K562 (cell line): ENCODE measurements at regions not wholly inside any gene's neighbourhood (a gene's known extent, or its start where the extent isn't known, plus 50 kb on each side); places are given as distances from the start of the nearest gene placed in this dataset.

Experiments used
- ATAC-seq: fragments of 200-7000 bp; cut with Tn5 transposase; 3 replicates; pipeline ENCODE4 v1.9.1; 2020; ENCODE audit warnings: moderate library complexity
- BruUV-seq: library from RNA; stranded (reverse); fragments of 400-500 nt; replicated peaks from 2 replicates; lab custom pipeline; 2021; lab: Mats Ljungman, UMichigan
- CTCF ChIA-PET: fragments of 300-600 bp; formaldehyde crosslinking; extraction: SDS; loops from one replicate; lab custom pipeline; 2021; ENCODE audit warnings: low intra/inter-chr PET ratio; lab: Yijun Ruan, JAX
- POLR2A ChIA-PET: fragments of 300-600, 350-650 bp; sonication (Branson Sonifier 250); formaldehyde crosslinking; extraction: SDS; loops from one replicate; lab custom pipeline; 2021; ENCODE audit warnings: antibody characterized with exemption, inconsistent platforms; lab: Yijun Ruan, JAX
- DNase-seq, 4 experiments: peaks; one replicate each; pipeline versions ENCODE4 v3.0.0 to v3.0.0-alpha.2; 2011 to 2018; ENCODE audit warnings: low spot score in 3 of 4, mixed read lengths in 3 of 4; ENCODE audit errors: extremely low read depth in 1 of 4
- FAIRE-seq: peaks from 2 replicates; lab custom pipeline; 2011; peaks lifted over from hg19 to GRCh38; lab: Jason Lieb, UNC
- H2AFZ ChIP-seq: 2 replicates; pipeline ENCODE4 v1.6.0; 2011; ENCODE audit warnings: low read depth, low read length, control low read depth, inconsistent platforms
- H3K27ac ChIP-seq: fragments of 200-600 bp; 3 replicates; pipeline ENCODE4 v1.8.0; 2011; ENCODE audit warnings: low read depth, mild to moderate bottlenecking, control low read depth, inconsistent platforms, low read length, moderate library complexity, mixed read lengths; ENCODE audit errors: extremely low read depth
- H3K27me3 ChIP-seq, 2 experiments: fragments of 300-600 bp in 1 of 2; 2 replicates in 1 of 2; 3 replicates in 1 of 2; pipeline versions ENCODE4 v1.6.0 to v1.8.0; 2011; ENCODE audit warnings: inconsistent platforms in 2 of 2, low read length in 2 of 2, mild to moderate bottlenecking in 1 of 2, mixed read lengths in 1 of 2, moderate library complexity in 1 of 2; ENCODE audit not compliant: control insufficient read depth in 2 of 2, insufficient read depth in 2 of 2
- H3K36me3 ChIP-seq: fragments of 300-600 bp; 3 replicates; pipeline ENCODE4 v1.8.0; 2011; ENCODE audit warnings: mild to moderate bottlenecking, low read length, inconsistent platforms; ENCODE audit not compliant: control insufficient read depth, insufficient read depth
- H3K4me1 ChIP-seq, 2 experiments: fragments of 200-600 bp in 1 of 2; replicated peaks in 1 of 2; 2 replicates in 1 of 2; 3 replicates in 1 of 2; pipeline versions ENCODE4 v1.5.1 to v1.8.0; 2011; ENCODE audit warnings: inconsistent platforms in 2 of 2, low read length in 2 of 2, mild to moderate bottlenecking in 1 of 2, mixed read lengths in 1 of 2, moderate library complexity in 1 of 2; ENCODE audit not compliant: control insufficient read depth in 2 of 2, insufficient read depth in 2 of 2
- H3K4me2 ChIP-seq: 2 replicates; pipeline ENCODE4 v1.6.1; 2011; ENCODE audit warnings: low read length, control low read depth, inconsistent platforms, mixed read lengths; ENCODE audit not compliant: insufficient read depth
- H3K4me3 ChIP-seq: fragments of 200-600 bp; sonication (generic), shearing (Covaris generic); 2 replicates; pipeline ENCODE4 v1.5.1; 2016; ENCODE audit warnings: control low read depth, inconsistent platforms
- H3K79me2 ChIP-seq: fragments of 200-600 bp; 3 replicates; pipeline ENCODE4 v1.8.0; 2011; ENCODE audit warnings: low read length, inconsistent platforms; ENCODE audit not compliant: control insufficient read depth, insufficient read depth
- H3K9ac ChIP-seq, 2 experiments: 2 replicates each; pipeline versions ENCODE4 v1.6.0 to v1.6.1; 2011; ENCODE audit warnings: low read depth in 2 of 2, low read length in 2 of 2, control low read depth in 1 of 2, inconsistent platforms in 1 of 2, mild to moderate bottlenecking in 1 of 2, mixed read lengths in 1 of 2; ENCODE audit not compliant: insufficient read depth in 1 of 2
- H3K9me1 ChIP-seq: one replicate; pipeline ENCODE4 v1.6.0; 2011; ENCODE audit warnings: inconsistent platforms, mild to moderate bottlenecking, low read length, moderate library complexity; ENCODE audit not compliant: control insufficient read depth, insufficient read depth
- H3K9me3 ChIP-seq: replicated peaks from 2 replicates; pipeline ENCODE4 v1.5.1; 2011; ENCODE audit warnings: low read depth, low read length, inconsistent platforms; ENCODE audit not compliant: control insufficient read depth, insufficient read depth
- H4K20me1 ChIP-seq: replicated peaks from 2 replicates; pipeline ENCODE4 v1.6.1; 2011; ENCODE audit warnings: low read length, inconsistent platforms, mixed read lengths; ENCODE audit not compliant: control insufficient read depth, insufficient read depth
- CEBPB ChIP-seq: fragments of 450-650 bp; IDR thresholded peaks from 2 replicates; pipeline ENCODE4 v1.6.1; 2016; ENCODE audit warnings: missing genetic modification characterization, missing compliant biosample characterization
- MCM3 ChIP-seq: fragments of 450-650 bp; IDR thresholded peaks from 2 replicates; pipeline ENCODE4 v1.6.1; 2016
- RAD21 ChIP-seq, 2 experiments: fragments of 250-450 bp in 1 of 2; fragments of 450-650 bp in 1 of 2; sonication (Bioruptor Pico) in 1 of 2; formaldehyde crosslinking in 1 of 2; IDR thresholded peaks in 1 of 2; conservative IDR thresholded peaks in 1 of 2; 2 replicates each; pipeline versions ENCODE4 v1.4.0 to v1.8.0; 2020 to 2022; ENCODE audit warnings: mild to moderate bottlenecking in 2 of 2, moderate library complexity in 1 of 2
- RBM34 ChIP-seq: fragments of 200-400 bp; formaldehyde crosslinking; IDR thresholded peaks from 2 replicates; pipeline ENCODE4 v1.6.1; 2018; ENCODE audit warnings: low read length, borderline replicate concordance; ENCODE audit not compliant: insufficient read depth
- SRSF9 ChIP-seq: fragments of 200-400 bp; formaldehyde crosslinking; IDR thresholded peaks from 2 replicates; pipeline ENCODE4 v1.6.1; 2017; ENCODE audit warnings: low read depth, low read length, borderline replicate concordance
- TAF15 ChIP-seq: fragments of 200-400 bp; formaldehyde crosslinking; IDR thresholded peaks from 2 replicates; pipeline ENCODE4 v1.6.1; 2017; ENCODE audit warnings: mild to moderate bottlenecking, low read depth, low read length, moderate library complexity
- ZHX1 ChIP-seq: fragments of 150-350 bp; conservative IDR thresholded peaks from 2 replicates; pipeline ENCODE4 v1.6.1; 2014; ENCODE audit warnings: low read length
- ZNF12 ChIP-seq: sonication (generic); formaldehyde crosslinking; IDR thresholded peaks from 2 replicates; pipeline ENCODE4 v1.4.0; 2020; ENCODE audit warnings: mild to moderate bottlenecking, missing genetic modification reagents
- WGBS: fragments of 100-300 bp; shearing (Covaris generic); methylation state at CpG from one replicate; pipeline ENCODE4 v1.1.6; 2016; ENCODE audit warnings: low coverage, mixed read lengths; ENCODE audit not compliant: insufficient coverage; ENCODE audit errors: missing lambda C conversion rate; 5-methylcytosine and 5-hydroxymethylcytosine counted together
- in situ Hi-C: fragments of 300-500 bp; cut with MboI; formaldehyde crosslinking; loops from 4 replicates; pipeline ENCODE4 v1.15.0; 2018; ENCODE audit warnings: inconsistent platforms, mixed read lengths
- intact Hi-C: fragments of 100-400 bp; cut with micrococcal nuclease; formaldehyde crosslinking; loops from 2 replicates; pipeline ENCODE4 v1.14.2; 2022

DNA sequence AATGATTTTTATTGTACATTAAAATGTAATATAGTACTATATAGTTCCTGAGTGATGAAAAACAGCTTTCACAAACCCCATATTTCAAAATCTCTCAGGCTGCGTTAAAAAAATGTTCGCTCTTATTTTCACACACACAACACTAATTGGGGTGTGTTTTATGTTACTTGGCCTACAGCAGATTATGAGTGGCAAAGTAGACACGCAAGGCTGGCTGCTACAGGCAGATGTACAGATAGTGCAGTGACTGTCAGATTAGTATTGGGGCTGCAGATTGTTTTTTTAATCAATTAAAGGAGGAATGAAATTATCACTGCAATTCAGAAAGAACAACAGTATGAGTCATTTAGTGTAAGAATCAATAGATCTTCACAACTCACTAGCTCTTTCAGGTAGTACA, 65.2 kb upstream of the ICA1 start:
- ChIA-PET POLR2A (interaction anchor here (0.9 to 1.1 kb wide), 2 partner anchors 9 to 11 kb away, joined by 3 to 4 read pairs; no protein-coding TSS in a partner anchor), CTCF (no interaction called here)
- TF ChIP-seq ZNF12 (CRISPR knock-in tag) (no peak), CEBPB (tag) (no peak), TAF15 (no peak), ZHX1 (no peak), RAD21 (CRISPR knock-in tag; conservative IDR thresholded peaks at IDR 0.05 in 1 of 2, IDR thresholded peaks at IDR 0.05 in 1 of 2) (no peak), MCM3 (no peak), SRSF9 (no peak), RBM34 (no peak)
- ATAC-seq = no peak
- 88% methylated on average over 3 of the region's 3 CpGs for WGBS
- Histone ChIP-seq H3K9me1 (no peaks in the 10 kb centered on the region), H3K4me2 (no peak overlapping the region), H3K79me2 (no peaks in the 10 kb centered on the region), H3K9ac (no peak overlapping the region), H3K36me3 (peaks cover 7% of the 10 kb centered on the region; the same call in 1 of the 3 replicates), H4K20me1 (no peaks in the 10 kb centered on the region), H3K27ac (no peak overlapping the region), H3K9me3 (no peaks in the 10 kb centered on the region), H2AFZ (no peak overlapping the region), H3K4me3 (no peak overlapping the region), H3K4me1 (peaks cover 0 to 7% of the 10 kb centered on the region in 2 experiments; a peak in 3 of 5 replicates), H3K27me3 (no peaks in the 10 kb centered on the region)
- in situ Hi-C loops (no loop called here), intact Hi-C loops (no loop called here)
- FAIRE-seq = no peak
- DNase-seq = no peak
- BruUV-seq = no TSS peak
